Ovary (tissue), 3 donors: ENCODE measurements at regions not wholly inside any gene's neighbourhood (a gene's known extent, or its start where the extent isn't known, plus 50 kb on each side); places are given as distances from the start of the nearest gene placed in this dataset.
"Not testable (repeated sequence)": the region's sequence is repeated elsewhere in the genome, so short reads cannot be mapped to it uniquely, and the experiment has no call there.

ENCODE experiments used
- EP300 ChIP-seq: sonication (generic); formaldehyde crosslinking; IDR thresholded peaks from one replicate; pipeline ENCODE4 v1.6.1; 2017; ENCODE audit warnings: antibody characterized with exemption
- POLR2A ChIP-seq: fragments of 450-650 bp; IDR thresholded peaks from one replicate; pipeline ENCODE4 v1.6.1; 2017; ENCODE audit warnings: antibody characterized with exemption, mild to moderate bottlenecking, moderate library complexity
- TF ChIP-seq, protein P1 (sequence below), 3 donors: fragments of 450-650 bp in 2 of 3; fragments of 200-600 bp in 1 of 3; IDR thresholded peaks; one replicate each; pipeline versions ENCODE4 v1.5.1 to v1.8.0; 2016 to 2022; ENCODE audit warnings: antibody characterized with exemption in 3 of 3, mild to moderate bottlenecking in 1 of 3
- donor health status: DM: no; HTN: no; CAD: no.

DNA sequence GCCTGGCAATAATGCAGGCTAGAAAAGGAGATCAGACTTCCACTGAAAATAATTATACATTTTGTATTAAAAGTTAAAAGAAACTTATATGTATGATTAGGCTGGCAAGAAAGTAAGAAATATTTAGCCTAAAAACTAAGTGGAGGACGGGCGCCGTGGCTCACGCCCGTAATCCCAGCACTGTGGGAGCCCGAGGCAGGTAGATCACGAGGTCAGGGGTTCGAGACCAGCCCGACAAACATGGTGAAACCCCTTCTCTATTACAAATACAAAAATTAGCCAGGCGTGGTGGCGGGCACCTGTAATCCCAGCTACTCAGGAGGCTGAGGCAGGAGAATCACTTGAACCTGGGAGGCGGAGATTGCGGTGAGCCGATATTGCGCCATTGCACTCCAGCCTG, 707.0 kb downstream of the C6orf118 start:
- TF ChIP-seq POLR2A, EP300: not testable (repeated sequence)
- TF ChIP-seq, protein P1, sequence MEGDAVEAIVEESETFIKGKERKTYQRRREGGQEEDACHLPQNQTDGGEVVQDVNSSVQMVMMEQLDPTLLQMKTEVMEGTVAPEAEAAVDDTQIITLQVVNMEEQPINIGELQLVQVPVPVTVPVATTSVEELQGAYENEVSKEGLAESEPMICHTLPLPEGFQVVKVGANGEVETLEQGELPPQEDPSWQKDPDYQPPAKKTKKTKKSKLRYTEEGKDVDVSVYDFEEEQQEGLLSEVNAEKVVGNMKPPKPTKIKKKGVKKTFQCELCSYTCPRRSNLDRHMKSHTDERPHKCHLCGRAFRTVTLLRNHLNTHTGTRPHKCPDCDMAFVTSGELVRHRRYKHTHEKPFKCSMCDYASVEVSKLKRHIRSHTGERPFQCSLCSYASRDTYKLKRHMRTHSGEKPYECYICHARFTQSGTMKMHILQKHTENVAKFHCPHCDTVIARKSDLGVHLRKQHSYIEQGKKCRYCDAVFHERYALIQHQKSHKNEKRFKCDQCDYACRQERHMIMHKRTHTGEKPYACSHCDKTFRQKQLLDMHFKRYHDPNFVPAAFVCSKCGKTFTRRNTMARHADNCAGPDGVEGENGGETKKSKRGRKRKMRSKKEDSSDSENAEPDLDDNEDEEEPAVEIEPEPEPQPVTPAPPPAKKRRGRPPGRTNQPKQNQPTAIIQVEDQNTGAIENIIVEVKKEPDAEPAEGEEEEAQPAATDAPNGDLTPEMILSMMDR (IDR thresholded peaks at IDR 0.05), result not testable (repeated sequence)
